NCI-H2081 (cell line): ENCODE measurements at regions not wholly inside any gene's neighbourhood (a gene's known extent, or its start where the extent isn't known, plus 50 kb on each side); places are given as distances from the start of the nearest gene placed in this dataset.

Source experiments
- DNase-seq, 2 experiments: peaks; one replicate each; lab custom pipeline; 2025; lab: John Stamatoyannopoulos, UW

- peak; percentile 29 to 89 for DNase-seq
Observed at GRCh38 chr4:58688568-58688967, 1578.4 kb upstream of the IGFBP7 start.

- DNase-seq, result no peak
Observed at GRCh38 chr4:58679886-58680285, 1569.7 kb upstream of the IGFBP7 start.

GRCh38 chr4:58679051-58679450 is 1568.9 kb upstream of the IGFBP7 start:
- no peak for DNase-seq

- DNase-seq, result no peak
Observed at GRCh38 chr4:58669783-58670182, 1559.6 kb upstream of the IGFBP7 start.

- DNase-seq, result peak in 1 of 2 experiments; percentile 15
Observed at GRCh38 chr4:58665649-58666048, 1555.5 kb upstream of the IGFBP7 start.

GRCh38 chr4:58658701-58659100 is 1548.5 kb upstream of the IGFBP7 start:
- DNase-seq, result peak in 1 of 2 experiments; percentile 8

- no peak for DNase-seq
Observed at GRCh38 chr4:58653251-58653650, 1543.1 kb upstream of the IGFBP7 start.

- DNase-seq, result no peak
Observed at GRCh38 chr4:58649226-58649625, 1539.0 kb upstream of the IGFBP7 start.

GRCh38 chr4:58646126-58646525 is 1535.9 kb upstream of the IGFBP7 start:
- no peak for DNase-seq

GRCh38 chr4:58644549-58644948 is 1534.4 kb upstream of the IGFBP7 start:
- DNase-seq, result no peak

GRCh38 chr4:58636381-58636780 is 1526.2 kb upstream of the IGFBP7 start:
- no peak for DNase-seq

- DNase-seq, result no peak
Observed at GRCh38 chr4:58617226-58617625, 1507.0 kb upstream of the IGFBP7 start.

GRCh38 chr4:58611012-58611411 is 1500.8 kb upstream of the IGFBP7 start:
- no peak for DNase-seq

- no peak for DNase-seq
Observed at GRCh38 chr4:58606303-58606702, 1496.1 kb upstream of the IGFBP7 start.

- DNase-seq, result no peak
Observed at GRCh38 chr4:58603951-58604350, 1493.8 kb upstream of the IGFBP7 start.

- peak in 1 of 2 experiments; percentile 38 for DNase-seq
Observed at GRCh38 chr4:58602731-58603359, 1492.7 kb upstream of the IGFBP7 start.

- no peak for DNase-seq
Observed at GRCh38 chr4:58602022-58602421, 1491.8 kb upstream of the IGFBP7 start.

GRCh38 chr4:58600290-58600689 is 1490.1 kb upstream of the IGFBP7 start:
- DNase-seq, result no peak

GRCh38 chr4:58590722-58591121 is 1480.5 kb upstream of the IGFBP7 start:
- no peak for DNase-seq

GRCh38 chr4:58587856-58588255 is 1477.7 kb upstream of the IGFBP7 start:
- DNase-seq, result no peak

GRCh38 chr4:58566260-58566659 is 1456.1 kb upstream of the IGFBP7 start:
- no peak for DNase-seq

GRCh38 chr4:58564695-58565475 is 1454.7 kb upstream of the IGFBP7 start:
- no peak for DNase-seq

- no peak for DNase-seq
Observed at GRCh38 chr4:58561170-58561569, 1451.0 kb upstream of the IGFBP7 start.

- DNase-seq, result no peak
Observed at GRCh38 chr4:58560736-58561135, 1450.6 kb upstream of the IGFBP7 start.
